ENCODE measurements at regions not wholly inside any gene's neighbourhood (a gene's known extent, or its start where the extent isn't known, plus 50 kb on each side); places are given as distances from the start of the nearest gene placed in this dataset.

- no peak overlapping the region for H3K4me3 ChIP-seq (ENCODE audit: low read length)
- no peak for DNase-seq (ENCODE audit: low read depth, low spot score)
Observed at GRCh38 chr5:106877881-106878280, 792.9 kb downstream of the EFNA5 start.

GRCh38 chr5:106876665-106877194 is 794.0 kb downstream of the EFNA5 start:
- H3K4me3 ChIP-seq (ENCODE audit: low read length) = no peak overlapping the region
- DNase-seq (ENCODE audit: low read depth, low spot score) = peak; percentile 9

GRCh38 chr5:106876298-106876622 is 794.5 kb downstream of the EFNA5 start:
- no peak overlapping the region for H3K4me3 ChIP-seq (ENCODE audit: low read length)
- DNase-seq (ENCODE audit: low read depth, low spot score) = no peak

DNA sequence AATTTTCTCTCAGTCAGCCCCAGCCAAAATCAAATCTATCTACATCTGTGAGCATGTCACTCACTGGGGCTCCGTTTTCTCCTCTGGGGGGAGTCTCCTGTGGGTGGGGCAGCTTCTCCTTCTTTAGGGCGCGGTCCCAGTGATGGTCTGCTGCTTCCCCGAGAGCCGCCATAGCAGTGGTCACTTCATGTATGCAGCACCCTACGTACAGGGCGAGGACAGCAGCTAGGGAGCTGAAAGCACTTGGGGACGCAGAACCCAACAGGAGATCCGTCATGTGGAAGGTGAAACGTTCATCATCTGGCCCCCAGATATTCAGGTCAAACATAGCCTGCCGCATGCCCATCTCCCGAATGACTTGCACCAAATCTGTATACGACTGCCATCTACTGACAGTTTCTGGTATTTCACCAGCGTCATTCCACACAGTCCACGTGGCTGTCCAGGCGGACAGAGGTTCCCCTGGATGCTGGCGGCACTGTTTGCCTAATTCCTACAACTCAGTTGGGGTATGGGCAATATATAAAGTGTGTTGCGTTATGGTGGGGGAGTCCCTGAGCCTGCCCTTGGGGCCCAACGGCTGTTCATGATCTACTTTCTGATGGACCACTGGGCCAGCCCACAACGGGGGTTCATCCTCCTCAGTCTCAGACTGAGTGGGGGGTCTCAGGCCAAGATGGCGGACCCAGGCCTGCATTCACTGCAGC is 795.0 kb downstream of the EFNA5 start:
- no peak overlapping the region for H3K4me3 ChIP-seq (ENCODE audit: low read length)
- peak; percentile 44 for DNase-seq (ENCODE audit: low read depth, low spot score)

GRCh38 chr5:106874974-106875373 is 795.8 kb downstream of the EFNA5 start:
- H3K4me3 ChIP-seq (ENCODE audit: low read length) = no peak overlapping the region
- no peak for DNase-seq (ENCODE audit: low read depth, low spot score)

GRCh38 chr5:106874531-106874930 is 796.2 kb downstream of the EFNA5 start:
- no peak overlapping the region for H3K4me3 ChIP-seq (ENCODE audit: low read length)
- no peak for DNase-seq (ENCODE audit: low read depth, low spot score)

DNA sequence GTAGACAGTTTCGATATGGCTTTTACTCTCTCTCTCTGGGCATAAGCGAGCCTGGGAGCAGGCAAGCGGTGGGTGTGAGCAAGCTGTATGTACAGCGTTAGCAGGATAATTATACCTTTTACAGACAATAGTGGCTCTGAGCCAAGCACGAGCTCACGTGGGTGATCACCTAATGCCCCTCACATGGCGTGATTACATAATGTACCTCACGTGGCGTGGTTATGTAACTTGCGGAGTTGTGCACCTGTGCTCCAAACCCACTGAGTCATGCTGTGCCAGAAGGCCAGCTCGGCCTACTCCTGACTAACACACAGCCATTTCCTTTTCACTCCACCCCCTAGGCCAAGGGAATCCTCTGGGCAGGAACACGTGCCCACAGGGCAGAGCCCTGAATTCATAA is 797.2 kb downstream of the EFNA5 start:
- H3K4me3 ChIP-seq (ENCODE audit: low read length) = no peak overlapping the region
- DNase-seq (ENCODE audit: low read depth, low spot score) = no peak

DNA sequence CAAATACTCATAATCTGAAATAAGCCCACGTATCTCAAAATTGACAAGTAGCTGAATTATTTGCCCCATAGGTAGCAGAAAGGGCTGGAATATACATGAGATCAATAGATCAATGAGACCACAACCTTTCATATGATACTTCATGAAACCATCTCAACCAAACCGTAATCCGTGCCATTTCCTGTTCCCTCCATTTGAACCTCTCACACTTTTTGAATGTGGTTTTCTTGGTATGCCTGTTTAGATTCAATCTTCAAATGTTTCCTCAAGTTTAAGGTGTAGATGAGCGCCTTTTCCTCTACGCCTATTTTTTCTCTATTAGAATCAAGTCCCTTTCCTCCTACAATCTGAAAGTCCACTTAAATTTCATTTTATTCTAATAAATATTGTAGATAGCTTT is 805.5 kb downstream of the EFNA5 start:
- DNase-seq (ENCODE audit: low read depth, low spot score) = peak; percentile 84
- H3K4me3 ChIP-seq (ENCODE audit: low read length) = no peak overlapping the region

DNA sequence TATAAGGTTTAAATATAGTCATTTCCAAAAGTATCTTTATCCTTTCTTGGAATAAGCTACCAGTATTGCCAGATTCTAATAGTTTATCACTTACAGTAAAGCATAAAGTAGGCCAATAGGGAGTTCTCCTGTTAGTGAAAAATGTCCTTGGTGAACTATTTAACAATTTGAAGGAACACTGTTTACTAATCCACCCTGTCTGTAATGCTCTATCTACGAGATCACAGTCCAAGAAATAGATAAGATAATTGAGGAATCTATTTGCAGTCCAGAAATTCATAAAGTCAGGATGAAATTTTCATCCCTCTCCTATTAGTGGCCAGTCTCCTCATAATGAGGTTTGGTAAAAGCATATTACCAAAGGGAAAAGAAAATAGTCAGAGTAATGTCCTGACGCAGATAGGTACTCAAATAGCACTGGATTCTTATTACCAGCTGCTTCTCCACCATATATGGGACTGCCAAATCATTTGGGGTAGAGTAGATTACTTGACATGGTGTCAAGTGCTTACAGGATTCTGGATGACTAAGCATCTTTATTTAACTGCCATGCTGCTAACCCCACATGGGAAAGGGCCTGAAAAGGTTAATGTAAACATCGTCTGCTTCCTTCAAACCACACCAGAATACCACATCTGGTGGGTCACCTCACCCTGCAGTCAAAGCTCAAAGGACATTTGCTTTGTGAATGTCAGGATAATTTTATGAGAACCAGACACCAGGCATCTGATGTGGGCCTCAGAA is 808.1 kb downstream of the EFNA5 start:
- H3K4me3 ChIP-seq (ENCODE audit: low read length) = no peak overlapping the region
- DNase-seq (ENCODE audit: low read depth, low spot score) = no peak

DNA sequence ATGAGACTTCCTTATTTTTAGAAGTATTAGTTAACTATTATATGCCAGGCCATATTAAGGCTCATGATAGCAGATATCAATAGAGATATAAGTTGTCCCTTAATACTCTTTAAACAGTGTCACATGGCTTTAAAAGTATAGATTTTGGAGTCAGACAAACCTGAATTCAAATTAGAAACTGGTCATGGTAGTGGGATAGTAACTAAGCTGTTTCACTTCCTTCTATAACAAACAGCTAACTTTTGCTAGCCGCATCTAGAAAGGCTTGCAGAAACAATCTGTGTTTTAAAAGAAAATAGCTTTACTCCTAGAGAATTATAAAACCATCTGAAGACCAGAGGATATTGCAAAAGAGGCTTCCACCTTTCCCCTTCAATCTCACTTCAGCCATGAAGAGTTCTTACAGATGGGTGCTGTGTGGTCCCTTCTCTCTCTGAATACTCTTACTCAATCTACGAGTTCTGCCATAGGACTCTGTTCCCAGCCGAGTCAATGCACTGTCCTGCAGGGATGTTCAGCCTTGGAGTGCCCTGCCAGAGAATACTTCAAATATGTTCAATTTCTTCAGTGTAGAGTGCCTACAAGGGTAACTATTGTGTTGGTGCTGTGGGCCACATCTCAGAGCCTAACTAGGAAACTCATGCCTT is 810.2 kb downstream of the EFNA5 start:
- no peak overlapping the region for H3K4me3 ChIP-seq (ENCODE audit: low read length)
- DNase-seq (ENCODE audit: low read depth, low spot score) = no peak

- no peak for DNase-seq (ENCODE audit: low read depth, low spot score)
- no peak overlapping the region for H3K4me3 ChIP-seq (ENCODE audit: low read length)
Observed at GRCh38 chr5:106858616-106859015, 812.1 kb downstream of the EFNA5 start.

GRCh38 chr5:106854922-106855321 is 815.8 kb downstream of the EFNA5 start:
- no peak overlapping the region for H3K4me3 ChIP-seq (ENCODE audit: low read length)
- DNase-seq (ENCODE audit: low read depth, low spot score) = no peak

- DNase-seq (ENCODE audit: low read depth, low spot score) = no peak
- no peak overlapping the region for H3K4me3 ChIP-seq (ENCODE audit: low read length)
Observed at GRCh38 chr5:106854105-106854687, 816.5 kb downstream of the EFNA5 start.

GRCh38 chr5:106853266-106853665 is 817.5 kb downstream of the EFNA5 start:
- no peak overlapping the region for H3K4me3 ChIP-seq (ENCODE audit: low read length)
- DNase-seq (ENCODE audit: low read depth, low spot score) = no peak

DNA sequence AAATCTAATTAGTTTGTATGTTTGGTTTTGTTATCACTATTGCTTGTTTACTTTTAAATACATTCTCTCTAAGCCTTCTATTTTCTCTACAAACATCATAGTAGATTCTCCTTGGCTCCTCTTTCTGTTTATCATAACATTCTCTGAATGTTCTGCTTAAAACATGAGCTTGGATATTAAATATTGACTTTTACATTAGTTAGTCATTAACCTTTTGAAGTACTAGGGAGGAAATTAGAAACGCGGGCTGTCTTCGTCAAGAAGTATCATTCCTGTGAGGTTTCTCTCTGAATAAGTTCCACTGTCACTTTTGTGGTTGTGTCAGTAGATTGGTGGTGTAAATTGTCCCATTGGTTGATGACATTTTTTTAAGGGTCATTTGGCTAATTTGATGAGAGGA is 821.5 kb downstream of the EFNA5 start:
- DNase-seq (ENCODE audit: low read depth, low spot score) = no peak

DNA sequence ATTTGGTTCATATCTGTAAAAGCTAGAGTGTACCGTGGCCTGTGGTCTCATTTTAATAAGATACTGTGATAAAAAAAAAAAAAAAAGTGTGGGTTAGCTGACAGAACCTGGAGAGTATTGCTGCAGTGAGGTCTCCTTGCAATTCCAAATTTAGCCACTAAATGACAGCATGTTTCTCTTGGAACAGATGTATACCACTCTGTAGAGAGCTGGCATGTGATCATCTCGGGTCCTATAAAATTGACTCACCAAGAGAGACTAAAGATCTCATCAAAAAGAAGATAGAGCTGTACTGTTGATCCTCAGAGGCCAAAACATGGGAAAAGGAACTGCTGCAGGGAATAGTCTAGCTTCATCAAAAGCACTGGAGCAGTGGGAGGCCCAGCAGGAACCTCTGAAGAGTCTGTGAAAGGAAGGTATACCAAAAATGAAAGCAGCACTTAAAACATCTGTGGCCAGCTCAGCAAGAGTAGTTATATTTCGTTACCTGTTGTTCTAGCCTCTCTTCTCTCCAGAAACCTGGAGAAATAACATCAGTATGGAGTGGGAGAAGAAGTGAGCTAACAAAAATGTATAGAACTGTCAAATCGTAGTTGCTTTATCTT is 826.8 kb downstream of the EFNA5 start:
- no peak overlapping the region for H3K4me3 ChIP-seq (ENCODE audit: low read length)
- DNase-seq (ENCODE audit: low read depth, low spot score) = peak; percentile 10

More for the DNA sequence above, 821.5 kb downstream of the EFNA5 start:
- no peak overlapping the region for H3K4me3 ChIP-seq (ENCODE audit: low read length)

GRCh38 chr5:106833517-106833916 is 837.2 kb downstream of the EFNA5 start:
- DNase-seq (ENCODE audit: low read depth, low spot score) = no peak
- H3K4me3 ChIP-seq (ENCODE audit: low read length) = no peak overlapping the region

DNA sequence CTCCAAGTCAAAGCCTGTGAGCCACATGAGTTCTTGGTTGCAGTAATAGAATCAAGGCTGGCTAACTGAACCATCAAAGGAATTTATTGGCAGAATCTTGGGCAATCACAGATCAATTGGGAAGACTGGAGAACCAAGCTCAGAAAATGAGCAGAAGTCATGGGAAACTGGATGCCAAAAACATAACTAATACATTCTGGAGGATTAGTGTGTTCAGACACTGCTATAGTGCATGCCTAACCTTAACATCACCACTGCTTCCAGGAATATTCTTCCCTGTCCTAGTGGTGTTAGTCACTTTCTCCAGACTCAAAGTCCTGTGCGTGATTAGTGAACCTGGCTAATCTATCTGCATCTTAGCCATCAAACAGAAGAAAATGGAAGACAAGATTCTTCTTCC is 843.7 kb downstream of the EFNA5 start:
- no peak for DNase-seq (ENCODE audit: low read depth, low spot score)
- H3K4me3 ChIP-seq (ENCODE audit: low read length) = no peak overlapping the region

DNA sequence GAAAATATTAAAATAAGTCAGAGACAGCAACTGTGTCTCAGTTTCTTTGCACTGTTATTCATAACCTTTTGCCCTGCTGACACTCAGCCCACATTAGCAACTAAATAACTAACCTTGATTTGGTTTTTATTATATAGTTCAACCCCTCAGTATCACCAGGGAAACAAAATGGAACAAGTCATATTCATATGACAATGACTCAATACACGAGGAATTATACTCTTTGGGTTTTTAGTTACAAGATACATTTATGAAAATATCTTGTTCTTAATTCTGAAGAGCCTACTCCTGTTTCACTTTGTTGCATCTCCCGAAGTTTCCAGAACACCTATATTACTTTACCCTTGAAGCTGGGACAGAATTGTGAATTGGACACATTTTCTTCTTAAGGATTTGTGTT is 845.4 kb downstream of the EFNA5 start:
- no peak for DNase-seq (ENCODE audit: low read depth, low spot score)
- H3K4me3 ChIP-seq (ENCODE audit: low read length) = no peak overlapping the region
